CD4-positive, alpha-beta T cell treated with Interleukin-1 beta for 1 hour (primary cell): ENCODE measurements at regions not wholly inside any gene's neighbourhood (a gene's known extent, or its start where the extent isn't known, plus 50 kb on each side); places are given as distances from the start of the nearest gene placed in this dataset.
A peak's percentile ranks its signal among the peaks of the same experiment; 100 is the strongest.
"Not testable (repeated sequence)": the region's sequence is repeated elsewhere in the genome, so short reads cannot be mapped to it uniquely, and the experiment has no call there.

Experiments used
- DNase-seq, 2 donors: peaks; one replicate each; pipeline ENCODE4 v3.0.0-alpha.2; 2020 to 2022

GRCh38 chr3:18189282-18190050 is 235.7 kb downstream of the SATB1 start:
- DNase-seq, result no peak

GRCh38 chr3:18188491-18188890 is 236.6 kb downstream of the SATB1 start:
- no peak for DNase-seq

GRCh38 chr3:18185624-18186023 is 239.5 kb downstream of the SATB1 start:
- DNase-seq, result no peak

- not testable (repeated sequence) for DNase-seq
These were observed 242.2 kb downstream of the SATB1 start for GRCh38 chr3:18182923-18183322.

- DNase-seq, result no peak
These were observed 245.6 kb downstream of the SATB1 start for GRCh38 chr3:18179521-18179920.

GRCh38 chr3:18177271-18177670 is 247.9 kb downstream of the SATB1 start:
- no peak for DNase-seq

GRCh38 chr3:18173891-18174290 is 251.2 kb downstream of the SATB1 start:
- not testable (repeated sequence) for DNase-seq

- DNase-seq, result no peak
These were observed 265.5 kb downstream of the SATB1 start for GRCh38 chr3:18159681-18160080.

GRCh38 chr3:18153571-18154173 is 271.5 kb downstream of the SATB1 start:
- DNase-seq, result no peak

GRCh38 chr3:18151199-18151598 is 273.9 kb downstream of the SATB1 start:
- DNase-seq, result no peak

GRCh38 chr3:18149935-18150334 is 275.2 kb downstream of the SATB1 start:
- DNase-seq, result no peak

- no peak for DNase-seq
These were observed 275.8 kb downstream of the SATB1 start for GRCh38 chr3:18149386-18149785.

GRCh38 chr3:18144571-18144970 is 280.6 kb downstream of the SATB1 start:
- no peak for DNase-seq

GRCh38 chr3:18143258-18143780 is 281.8 kb downstream of the SATB1 start:
- DNase-seq, result no peak

GRCh38 chr3:18137958-18138357 is 287.2 kb downstream of the SATB1 start:
- no peak for DNase-seq

- no peak for DNase-seq
These were observed 289.9 kb downstream of the SATB1 start for GRCh38 chr3:18135060-18135814.

- DNase-seq, result no peak
These were observed 290.6 kb downstream of the SATB1 start for GRCh38 chr3:18134386-18135059.

- no peak for DNase-seq
These were observed 292.1 kb downstream of the SATB1 start for GRCh38 chr3:18132991-18133390.

- DNase-seq, result no peak
These were observed 297.1 kb downstream of the SATB1 start for GRCh38 chr3:18127859-18128681.

- peak in 1 of 2 donors; percentile 41 for DNase-seq
These were observed 297.8 kb downstream of the SATB1 start for GRCh38 chr3:18127174-18127858.

- DNase-seq, result no peak
These were observed 298.4 kb downstream of the SATB1 start for GRCh38 chr3:18126772-18127171.
